ENCODE measurements at regions not wholly inside any gene's neighbourhood (a gene's known extent, or its start where the extent isn't known, plus 50 kb on each side); places are given as distances from the start of the nearest gene placed in this dataset.

DNA sequence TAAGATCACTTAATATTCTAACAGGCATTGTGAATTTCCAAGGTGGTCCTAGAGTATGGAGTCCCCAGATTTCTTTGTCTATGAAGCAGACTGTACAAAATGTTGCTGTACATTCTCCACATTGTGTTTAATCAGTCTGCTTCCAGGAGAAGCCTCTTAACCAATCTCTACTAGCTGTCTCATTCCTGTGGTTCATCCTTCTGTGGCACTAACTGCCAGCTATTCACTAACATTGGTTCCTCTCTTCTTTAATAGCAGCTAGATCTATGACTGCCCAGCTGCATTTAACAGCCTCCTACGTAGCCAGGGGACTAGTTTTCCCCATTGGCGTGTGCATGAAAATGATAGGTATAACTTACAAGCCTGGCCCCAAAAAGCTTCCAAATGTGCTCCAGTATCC, 395.4 kb downstream of the SAMD5 start:
- Mint-ChIP-seq H3K27ac (no peak overlapping the region), H3K9me3 (peaks cover 3 to 6% of the 10 kb centered on the region in 2 donors), H3K4me1 (no peaks in the 10 kb centered on the region), H3K4me3 (no peak overlapping the region), H3K36me3 (no peaks in the 10 kb centered on the region), H3K27me3 (ENCODE audit: low read depth in 2 of 2) (no peaks in the 10 kb centered on the region)
- Histone ChIP-seq H3K4me1 (ENCODE audit: control insufficient read depth, insufficient read depth, low read length) (no peaks in the 10 kb centered on the region), H3K9me3 (ENCODE audit: control insufficient read depth, insufficient read depth, low read length) (no peaks in the 10 kb centered on the region), H3K36me3 (ENCODE audit: control insufficient read depth, insufficient read depth, low read length) (no peaks in the 10 kb centered on the region), H3K4me3 (ENCODE audit: low read length) (no peak overlapping the region), H3K27me3 (ENCODE audit: control insufficient read depth, insufficient read depth, low read length) (no peaks in the 10 kb centered on the region), H3K27ac (ENCODE audit: low read length) (no peak overlapping the region)
- whole genome bisulfite sequencing (ENCODE audit: insufficient coverage), result 91% methylated on average over 2 of the region's 2 CpGs
- no peak for TF ChIP-seq CTCF (IDR thresholded peaks at IDR 0.05)
- intact Hi-C loops (cut with micrococcal nuclease), result no loop called here
- ATAC-seq (no peak), DNase-seq (no peak)

DNA sequence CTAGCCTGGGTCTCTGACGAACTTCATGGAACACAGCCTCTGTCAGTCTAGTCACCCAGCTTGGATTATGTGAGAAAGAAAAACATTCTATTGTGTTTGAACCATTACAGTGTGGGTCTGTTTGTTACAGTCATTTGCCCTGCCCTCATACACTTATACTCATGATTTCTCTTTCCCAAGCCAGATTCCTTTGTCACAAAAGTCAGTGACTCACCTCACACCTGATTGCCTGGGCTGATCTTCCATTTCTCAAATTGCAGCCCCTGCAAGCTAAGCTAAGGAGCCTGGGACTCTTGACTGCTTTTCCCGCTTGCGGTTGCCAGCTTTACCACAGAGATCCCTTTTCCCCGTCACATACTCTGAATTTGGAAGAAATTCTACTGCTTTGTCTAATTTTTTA, 395.9 kb downstream of the SAMD5 start:
- no peaks in the 10 kb centered on the region for H3K36me3 Mint-ChIP-seq
- Histone ChIP-seq H3K36me3 (ENCODE audit: control insufficient read depth, insufficient read depth, low read length) (no peaks in the 10 kb centered on the region), H3K27me3 (ENCODE audit: control insufficient read depth, insufficient read depth, low read length) (no peaks in the 10 kb centered on the region), H3K27ac (ENCODE audit: low read length) (no peak overlapping the region), H3K9me3 (ENCODE audit: control insufficient read depth, insufficient read depth, low read length) (no peaks in the 10 kb centered on the region), H3K4me3 (ENCODE audit: low read length) (no peak overlapping the region), H3K4me1 (ENCODE audit: control insufficient read depth, insufficient read depth, low read length) (no peaks in the 10 kb centered on the region)
- no peak overlapping the region for H3K27ac Mint-ChIP-seq
- no peak for TF ChIP-seq CTCF (IDR thresholded peaks at IDR 0.05)
- H3K4me3 Mint-ChIP-seq, result no peak overlapping the region
- DNase-seq (no peak), ATAC-seq (no peak)
- H3K4me1 Mint-ChIP-seq, result no peaks in the 10 kb centered on the region
- H3K27me3 Mint-ChIP-seq (ENCODE audit: low read depth in 2 of 2), result no peaks in the 10 kb centered on the region
- WGBS (ENCODE audit: insufficient coverage), result 92% methylated on average over 4 of the region's 4 CpGs
- H3K9me3 Mint-ChIP-seq, result peaks cover 3 to 6% of the 10 kb centered on the region in 2 donors
- intact Hi-C loops (cut with micrococcal nuclease), result no loop called here

GRCh38 chr6:147905711-147906110, 397.2 kb downstream of the SAMD5 start:
- Mint-ChIP-seq H3K9me3 (peaks cover 3 to 6% of the 10 kb centered on the region in 2 donors), H3K4me3 (no peak overlapping the region), H3K27me3 (ENCODE audit: low read depth in 2 of 2) (no peaks in the 10 kb centered on the region), H3K27ac (no peak overlapping the region), H3K4me1 (no peaks in the 10 kb centered on the region), H3K36me3 (no peaks in the 10 kb centered on the region)
- no peak for DNase-seq
- intact Hi-C loops (cut with micrococcal nuclease), result no loop called here
- Histone ChIP-seq H3K36me3 (ENCODE audit: control insufficient read depth, insufficient read depth, low read length) (no peaks in the 10 kb centered on the region), H3K27ac (ENCODE audit: low read length) (no peak overlapping the region), H3K27me3 (ENCODE audit: control insufficient read depth, insufficient read depth, low read length) (no peaks in the 10 kb centered on the region), H3K4me3 (ENCODE audit: low read length) (no peak overlapping the region), H3K9me3 (ENCODE audit: control insufficient read depth, insufficient read depth, low read length) (no peaks in the 10 kb centered on the region), H3K4me1 (ENCODE audit: control insufficient read depth, insufficient read depth, low read length) (no peaks in the 10 kb centered on the region)
- 92% methylated on average over 3 of the region's 3 CpGs for WGBS (ENCODE audit: insufficient coverage)
- TF ChIP-seq CTCF (IDR thresholded peaks at IDR 0.05), result no peak
- no peak for ATAC-seq

- WGBS (ENCODE audit: insufficient coverage), result 86% methylated on average over 2 of the region's 3 CpGs
- ATAC-seq, result no peak
- no peaks in the 10 kb centered on the region for H3K4me1 Mint-ChIP-seq
- Histone ChIP-seq H3K27ac (ENCODE audit: low read length) (no peak overlapping the region), H3K36me3 (ENCODE audit: control insufficient read depth, insufficient read depth, low read length) (no peaks in the 10 kb centered on the region), H3K27me3 (ENCODE audit: control insufficient read depth, insufficient read depth, low read length) (no peaks in the 10 kb centered on the region), H3K4me3 (ENCODE audit: low read length) (no peak overlapping the region), H3K4me1 (ENCODE audit: control insufficient read depth, insufficient read depth, low read length) (no peaks in the 10 kb centered on the region), H3K9me3 (ENCODE audit: control insufficient read depth, insufficient read depth, low read length) (no peaks in the 10 kb centered on the region)
- no peaks in the 10 kb centered on the region for H3K27me3 Mint-ChIP-seq (ENCODE audit: low read depth in 2 of 2)
- peaks cover 3 to 9% of the 10 kb centered on the region in 2 donors for H3K9me3 Mint-ChIP-seq
- no peaks in the 10 kb centered on the region for H3K36me3 Mint-ChIP-seq
- TF ChIP-seq CTCF (IDR thresholded peaks at IDR 0.05), result no peak
- H3K27ac Mint-ChIP-seq, result no peak overlapping the region
- intact Hi-C loops (cut with micrococcal nuclease), result no loop called here
- no peak overlapping the region for H3K4me3 Mint-ChIP-seq
- DNase-seq, result no peak
Observed at GRCh38 chr6:147906361-147906760, 397.9 kb downstream of the SAMD5 start.
